H1 (cell line): ENCODE measurements at regions not wholly inside any gene's neighbourhood (a gene's known extent, or its start where the extent isn't known, plus 50 kb on each side); places are given as distances from the start of the nearest gene placed in this dataset.

ENCODE experiments used
- CTCF ChIA-PET: fragments of 300-600 bp; sonication (Branson Sonifier 250); formaldehyde crosslinking; loops from one replicate; lab custom pipeline; 2021; ENCODE audit not compliant: partially characterized antibody; lab: Charles Lee
- POLR2A ChIA-PET: fragments of 300-600 bp; sonication (Branson Sonifier 250); formaldehyde crosslinking; loops from one replicate; lab custom pipeline; 2021; ENCODE audit warnings: inconsistent platforms; ENCODE audit not compliant: partially characterized antibody; lab: Charles Lee
- DNase-seq, 2 experiments: peaks; one replicate each; pipeline versions ENCODE4 v3.0.0 to v3.0.0-alpha.2; 2010 to 2022; ENCODE audit warnings: low spot score in 2 of 2, low read depth in 1 of 2, mixed read lengths in 1 of 2
- FAIRE-seq: peaks from 2 replicates; lab custom pipeline; 2011; peaks lifted over from hg19 to GRCh38; lab: Jason Lieb, UNC
- H2AFZ ChIP-seq: 2 replicates; pipeline ENCODE4 v1.8.1; 2012; ENCODE audit warnings: low read length, inconsistent platforms
- H2AK5ac ChIP-seq: 2 replicates; pipeline ENCODE4 v1.6.1; 2013; ENCODE audit warnings: low read depth, low read length
- H2BK120ac ChIP-seq: replicated peaks from 2 replicates; pipeline ENCODE3; 2013; ENCODE audit warnings: low read depth, low read length, inconsistent platforms
- H2BK12ac ChIP-seq: 2 replicates; pipeline ENCODE4 v1.6.1; 2013; ENCODE audit warnings: low read depth, low read length
- H2BK15ac ChIP-seq: 2 replicates; pipeline ENCODE4 v1.6.1; 2013; ENCODE audit warnings: low read length
- H2BK20ac ChIP-seq: 2 replicates; pipeline ENCODE4 v1.6.1; 2013; ENCODE audit warnings: low read length
- H2BK5ac ChIP-seq: 2 replicates; pipeline ENCODE4 v1.6.1; 2013; ENCODE audit warnings: low read depth, low read length
- H3K14ac ChIP-seq: 2 replicates; pipeline ENCODE4 v1.6.1; 2013; ENCODE audit warnings: inconsistent platforms; ENCODE audit not compliant: insufficient read length
- H3K18ac ChIP-seq: 2 replicates; pipeline ENCODE4 v1.6.1; 2013; ENCODE audit warnings: low read length; ENCODE audit errors: extremely low read depth
- H3K23ac ChIP-seq: 2 replicates; pipeline ENCODE4 v1.6.1; 2013; ENCODE audit warnings: inconsistent platforms; ENCODE audit not compliant: insufficient read length
- H3K23me2 ChIP-seq: 2 replicates; pipeline ENCODE4 v1.6.1; 2013; ENCODE audit warnings: low read depth, low read length
- H3K27ac ChIP-seq: 2 replicates; pipeline ENCODE4 v1.6.1; 2011; ENCODE audit warnings: low read depth, low read length, inconsistent platforms
- H3K27me3 ChIP-seq, 4 experiments: replicated peaks in 1 of 4; 1 replicate in 1 of 4; 2 replicates in 3 of 4; pipeline versions ENCODE4 v1.6.1 to v1.8.1; 2011 to 2013; ENCODE audit warnings: low read length in 3 of 4, mild to moderate bottlenecking in 3 of 4, inconsistent platforms in 2 of 4, mixed read lengths in 2 of 4, moderate library complexity in 1 of 4; ENCODE audit not compliant: control insufficient read depth in 3 of 4, insufficient read depth in 3 of 4; ENCODE audit errors: extremely low read depth in 1 of 4
- H3K36me3 ChIP-seq, 4 experiments: 2 replicates each; pipeline versions ENCODE4 v1.6.1 to v1.8.1; 2011 to 2013; ENCODE audit warnings: mild to moderate bottlenecking in 4 of 4, low read length in 3 of 4, moderate library complexity in 2 of 4, control low read depth in 1 of 4, inconsistent platforms in 1 of 4; ENCODE audit not compliant: insufficient read depth in 4 of 4, control insufficient read depth in 2 of 4
- H3K4ac ChIP-seq: replicated peaks from 2 replicates; pipeline ENCODE3; 2013; ENCODE audit warnings: low read length, low read depth, mixed read lengths, inconsistent platforms; ENCODE audit not compliant: insufficient read length
- H3K4me1 ChIP-seq, 4 experiments: replicated peaks in 1 of 4; 1 replicate in 1 of 4; 2 replicates in 3 of 4; pipeline versions ENCODE4 v1.6.1 to v1.8.1; 2011 to 2013; ENCODE audit warnings: low read length in 3 of 4, inconsistent platforms in 2 of 4, mixed read lengths in 1 of 4; ENCODE audit not compliant: insufficient read depth in 4 of 4, control insufficient read depth in 3 of 4
- H3K4me2 ChIP-seq, 2 experiments: 2 replicates each; pipeline versions ENCODE4 v1.6.1 to v1.8.1; 2011 to 2013; ENCODE audit warnings: low read depth in 2 of 2, low read length in 2 of 2, control low read depth in 1 of 2, inconsistent platforms in 1 of 2, mild to moderate bottlenecking in 1 of 2; ENCODE audit not compliant: insufficient read depth in 1 of 2
- H3K4me3 ChIP-seq, 4 experiments: fragments of 200-600, 300-600 bp in 1 of 4; sonication (generic), shearing (Covaris generic), sonication (Bioruptor Twin) in 1 of 4; 2 replicates each; pipeline versions ENCODE4 v1.5.1 to v1.8.1; 2011 to 2016; ENCODE audit warnings: low read length in 4 of 4, low read depth in 3 of 4, control low read depth in 2 of 4, inconsistent platforms in 2 of 4, mild to moderate bottlenecking in 2 of 4, mixed read lengths in 1 of 4, moderate library complexity in 1 of 4; ENCODE audit not compliant: insufficient read depth in 2 of 4; ENCODE audit errors: extremely low read depth in 1 of 4
- H3K56ac ChIP-seq: replicated peaks from 2 replicates; pipeline ENCODE3; 2013; ENCODE audit warnings: low read depth, mild to moderate bottlenecking, mixed read lengths, low read length, inconsistent platforms; ENCODE audit not compliant: insufficient read length
- H3K79me1 ChIP-seq: 2 replicates; pipeline ENCODE4 v1.6.1; 2013; ENCODE audit warnings: low read depth, low read length, control low read depth
- H3K79me2 ChIP-seq, 2 experiments: 2 replicates each; pipeline versions ENCODE4 v1.6.1 to v1.8.1; 2012 to 2013; ENCODE audit warnings: low read length in 2 of 2, mild to moderate bottlenecking in 2 of 2, inconsistent platforms in 1 of 2; ENCODE audit not compliant: insufficient read depth in 2 of 2, control insufficient read depth in 1 of 2
- H3K9ac ChIP-seq, 4 experiments: replicated peaks in 1 of 4; 1 replicate in 1 of 4; 2 replicates in 3 of 4; pipeline versions ENCODE4 v1.6.1 to v1.8.1; 2011 to 2013; ENCODE audit warnings: low read depth in 3 of 4, low read length in 3 of 4, control low read depth in 2 of 4, mild to moderate bottlenecking in 2 of 4, moderate library complexity in 2 of 4, inconsistent platforms in 1 of 4; ENCODE audit errors: extremely low read depth in 1 of 4
- H3K9me3 ChIP-seq, 2 experiments: 2 replicates each; pipeline versions ENCODE4 v1.6.1 to v1.8.1; 2012 to 2013; ENCODE audit warnings: mild to moderate bottlenecking in 2 of 2, moderate library complexity in 2 of 2, control low read depth in 1 of 2, inconsistent platforms in 1 of 2, low read depth in 1 of 2, low read length in 1 of 2, mixed read lengths in 1 of 2; ENCODE audit not compliant: insufficient read depth in 2 of 2
- H4K20me1 ChIP-seq, 2 experiments: replicated peaks in 1 of 2; 2 replicates each; pipeline versions ENCODE3 to v1.8.1; 2011 to 2013; ENCODE audit warnings: inconsistent platforms in 2 of 2, low read length in 2 of 2, mild to moderate bottlenecking in 1 of 2; ENCODE audit not compliant: insufficient read depth in 2 of 2, control insufficient read depth in 1 of 2
- H4K5ac ChIP-seq: 2 replicates; pipeline ENCODE4 v1.6.1; 2013; ENCODE audit warnings: low read length, low read depth, mixed read lengths, inconsistent platforms; ENCODE audit not compliant: insufficient read length
- H4K8ac ChIP-seq: 2 replicates; pipeline ENCODE4 v1.8.0; 2013; ENCODE audit warnings: mild to moderate bottlenecking, moderate library complexity, low read length, inconsistent platforms; ENCODE audit not compliant: insufficient read depth; ENCODE audit errors: extremely low read depth
- H4K91ac ChIP-seq: replicated peaks from 2 replicates; pipeline ENCODE3; 2013; ENCODE audit warnings: low read length, mixed read lengths, inconsistent platforms; ENCODE audit not compliant: insufficient read length
- CHD1 ChIP-seq: IDR thresholded peaks from 2 replicates; pipeline ENCODE4 v1.6.1; 2012; ENCODE audit warnings: low read depth, low read length, improper control_type of control experiment
- EGR1 ChIP-seq: IDR thresholded peaks from 2 replicates; pipeline ENCODE4 v1.6.1; 2011; ENCODE audit warnings: low read depth, low read length, borderline replicate concordance
- FOSL1 ChIP-seq: IDR thresholded peaks from 2 replicates; pipeline ENCODE4 v1.6.1; 2011; ENCODE audit warnings: mild to moderate bottlenecking, low read depth, low read length, moderate library complexity; ENCODE audit not compliant: insufficient read depth
- HDAC6 ChIP-seq: IDR thresholded peaks from one replicate; pipeline ENCODE4 v1.7.1; 2012; ENCODE audit warnings: low read depth, mild to moderate bottlenecking, inconsistent platforms, low read length, moderate library complexity
- PHF8 ChIP-seq: fragments of 200-600 bp; sonication (generic); conservative IDR thresholded peaks from 2 replicates; pipeline ENCODE4 v1.7.1; 2012; ENCODE audit warnings: low read depth, mild to moderate bottlenecking, inconsistent platforms, low read length, moderate library complexity
- SIX5 ChIP-seq: IDR thresholded peaks from 2 replicates; pipeline ENCODE4 v1.6.1; 2011; ENCODE audit warnings: mild to moderate bottlenecking, low read depth, low read length
- YY1 ChIP-seq: IDR thresholded peaks from 2 replicates; pipeline ENCODE4 v1.6.1; 2011; ENCODE audit warnings: low read depth, mild to moderate bottlenecking, low read length
- WGBS, 2 experiments: shearing (Covaris generic) in 1 of 2; methylation state at CpG; one replicate each; pipeline versions ENCODE4 v1.1.6 to v1.1.7; 2013 to 2015; ENCODE audit warnings: low lambda C conversion rate in 2 of 2, mixed read lengths in 2 of 2, inconsistent platforms in 1 of 2, low coverage in 1 of 2, missing lambda C conversion rate in 1 of 2; ENCODE audit not compliant: insufficient replicate concordance in 2 of 2, insufficient coverage in 1 of 2, insufficient read length in 1 of 2; ENCODE audit errors: extremely low coverage in 1 of 2, missing lambda C conversion rate in 1 of 2; 5-methylcytosine and 5-hydroxymethylcytosine counted together

GRCh38 chr2:226087051-226087450 is 687.5 kb downstream of the NYAP2 start:
- Histone ChIP-seq H3K79me2 (no peaks in the 10 kb centered on the region), H2AFZ (no peak overlapping the region), H3K79me1 (no peaks in the 10 kb centered on the region), H4K8ac (peak overlapping the region; percentile 57; the same call in 1 of the 2 replicates), H2BK15ac (no peak overlapping the region), H4K5ac (no peak overlapping the region), H4K20me1 (no peaks in the 10 kb centered on the region), H2BK12ac (no peak overlapping the region), H3K4me3 (no peak overlapping the region), H3K4ac (no peak overlapping the region), H3K9ac (no peak overlapping the region)
- no peak for TF ChIP-seq HDAC6
- no peak for TF ChIP-seq YY1
- no peak for TF ChIP-seq FOSL1
- no peak for TF ChIP-seq SIX5
- no peak for TF ChIP-seq PHF8
- TF ChIP-seq EGR1 = no peak
- TF ChIP-seq CHD1 = no peak
- TF ChIP-seq, all 59 proteins: peak for 0
- Histone ChIP-seq H3K23me2 (no peaks in the 10 kb centered on the region), H3K36me3 (no peaks in the 10 kb centered on the region), H3K4me1 (no peaks in the 10 kb centered on the region), H4K91ac (no peak overlapping the region), H3K23ac (no peak overlapping the region), H3K56ac (no peak overlapping the region), H2BK5ac (no peak overlapping the region), H2BK120ac (no peak overlapping the region), H3K14ac (no peak overlapping the region), H3K27ac (no peak overlapping the region), H3K18ac (no peak overlapping the region), H2AK5ac (no peak overlapping the region), H2BK20ac (no peak overlapping the region), H3K4me2 (no peak overlapping the region), H3K27me3 (no peaks in the 10 kb centered on the region), H3K9me3 (peaks cover 8 to 10% of the 10 kb centered on the region in 2 experiments; a peak in 3 of 4 replicates)
- WGBS, 2 experiments = 90% methylated on average over 3 of the region's 3 CpGs; no CpG with 5 or more reads in 1 of the 2 experiments
- DNase-seq = no peak
- POLR2A ChIA-PET = no interaction called here
- no peak for FAIRE-seq
- CTCF ChIA-PET = interaction anchor here (1.0 kb wide), 1 partner anchor 30 kb away, joined by 3 read pairs; no protein-coding TSS in a partner anchor
